Upper lobe of left lung (tissue), 4 donors: ENCODE measurements at regions not wholly inside any gene's neighbourhood (a gene's known extent, or its start where the extent isn't known, plus 50 kb on each side); places are given as distances from the start of the nearest gene placed in this dataset.

ENCODE experiments used
- CTCF ChIP-seq, 6 experiments: fragments of 450-650 bp in 4 of 6; fragments of 200-600 bp in 2 of 6; sonication (generic) in 2 of 6; IDR thresholded peaks; one replicate each; pipeline ENCODE4 v1.5.1; 2016 to 2019; ENCODE audit warnings: antibody characterized with exemption in 6 of 6
- EP300 ChIP-seq, 4 donors: sonication (generic); formaldehyde crosslinking; IDR thresholded peaks; one replicate each; pipeline ENCODE4 v1.5.1; 2017; ENCODE audit warnings: antibody characterized with exemption in 4 of 4, control low read depth in 2 of 4
- POLR2A ChIP-seq, 4 donors: fragments of 450-650 bp; IDR thresholded peaks; one replicate each; pipeline ENCODE4 v1.5.1; 2016 to 2017; ENCODE audit warnings: antibody characterized with exemption in 4 of 4, mild to moderate bottlenecking in 2 of 4
- POLR2AphosphoS5 ChIP-seq, 2 donors: sonication (generic); formaldehyde crosslinking; IDR thresholded peaks; one replicate each; pipeline ENCODE4 v1.5.1; 2017; ENCODE audit warnings: antibody characterized with exemption in 2 of 2

- TF ChIP-seq CTCF (IDR thresholded peaks at IDR 0.05) (no peak), POLR2AphosphoS5 (IDR thresholded peaks at IDR 0.05) (no peak), POLR2A (IDR thresholded peaks at IDR 0.05) (no peak), EP300 (IDR thresholded peaks at IDR 0.05) (no peak)
Observed at GRCh38 chr10:84991301-84991700, 662.9 kb downstream of the CCSER2 start.
